CD4-positive, alpha-beta T cell (primary cell): ENCODE measurements at regions not wholly inside any gene's neighbourhood (a gene's known extent, or its start where the extent isn't known, plus 50 kb on each side); places are given as distances from the start of the nearest gene placed in this dataset.
"Not testable (repeated sequence)": the region's sequence is repeated elsewhere in the genome, so short reads cannot be mapped to it uniquely, and the experiment has no call there.

Source experiments
- ATAC-seq: fragments of 200-7000 bp; cut with Tn5 transposase; one replicate; pipeline ENCODE4 v1.10.0; 2022; ENCODE audit warnings: mild to moderate bottlenecking; ENCODE audit not compliant: poor library complexity
- CTCF ChIA-PET: fragments of 350-600 bp; sonication (Branson Sonifier 250); formaldehyde crosslinking; loops from one replicate; lab custom pipeline; 2021; ENCODE audit warnings: antibody characterized with exemption, inconsistent platforms; lab: Charles Lee
- POLR2A ChIA-PET: fragments of 350-600 bp; sonication (Branson Sonifier 250); formaldehyde crosslinking; loops from one replicate; lab custom pipeline; 2021; ENCODE audit warnings: antibody characterized with exemption, inconsistent platforms; lab: Charles Lee
- DNase-seq, 14 experiments: peaks; one replicate each; pipeline ENCODE4 v3.0.0-alpha.2; 2013 to 2020; ENCODE audit warnings: mixed read lengths in 2 of 14
- H3K27ac ChIP-seq, 2 donors: one replicate each; pipeline versions ENCODE4 v1.5.1 to v1.7.0; 2013; ENCODE audit warnings: low read length in 2 of 2, low read depth in 1 of 2, mild to moderate bottlenecking in 1 of 2
- H3K27me3 ChIP-seq, 2 experiments: 1 replicate in 1 of 2; 2 replicates in 1 of 2; pipeline versions ENCODE4 v1.6.1 to v1.7.0; 2013; ENCODE audit warnings: low read length in 2 of 2, control low read depth in 1 of 2, mild to moderate bottlenecking in 1 of 2, moderate library complexity in 1 of 2; ENCODE audit not compliant: insufficient read depth in 2 of 2, control insufficient read depth in 1 of 2
- H3K36me3 ChIP-seq: one replicate; pipeline ENCODE4 v1.6.1; 2013; ENCODE audit warnings: low read length, control low read depth; ENCODE audit not compliant: insufficient read depth
- H3K4me1 ChIP-seq: one replicate; pipeline ENCODE4 v1.6.1; 2013; ENCODE audit warnings: low read length, control low read depth; ENCODE audit not compliant: insufficient read depth
- H3K4me3 ChIP-seq: one replicate; pipeline ENCODE4 v1.5.1; 2013; ENCODE audit warnings: mild to moderate bottlenecking, low read length, moderate library complexity
- H3K9me3 ChIP-seq, 2 experiments: 1 replicate in 1 of 2; 2 replicates in 1 of 2; pipeline versions ENCODE4 v1.6.1 to v1.7.0; 2013; ENCODE audit warnings: low read length in 2 of 2, mild to moderate bottlenecking in 2 of 2, control low read depth in 1 of 2, moderate library complexity in 1 of 2; ENCODE audit not compliant: control insufficient read depth in 1 of 2, insufficient read depth in 1 of 2
- H3K27ac Mint-ChIP-seq: one replicate; pipeline ENCODE4 v1.8.0; 2020; ENCODE audit warnings: mixed read lengths
- H3K27me3 Mint-ChIP-seq: one replicate; pipeline ENCODE4 v1.8.0; 2021; ENCODE audit warnings: mixed read lengths
- H3K36me3 Mint-ChIP-seq: one replicate; pipeline ENCODE4 v1.8.0; 2021; ENCODE audit warnings: low read depth, mixed read lengths
- H3K4me1 Mint-ChIP-seq: one replicate; pipeline ENCODE4 v1.8.0; 2021; ENCODE audit warnings: low read depth, mixed read lengths
- H3K4me3 Mint-ChIP-seq: one replicate; pipeline ENCODE4 v1.8.0; 2020; ENCODE audit warnings: mild to moderate bottlenecking, mixed read lengths
- H3K9me3 Mint-ChIP-seq: one replicate; pipeline ENCODE4 v1.8.0; 2020; ENCODE audit warnings: mixed read lengths
- intact Hi-C, 2 experiments: fragments of 100-400 bp; cut with DNase I in 1 of 2; cut with micrococcal nuclease in 1 of 2; formaldehyde crosslinking; loops; one replicate each; pipeline versions ENCODE4 v1.15.1 to v1.9.0; 2023 to 2025; cut with DNase I, micrococcal nuclease
- TF ChIP-seq, protein P1 (sequence below): fragments of 200-600 bp; IDR thresholded peaks from one replicate; pipeline ENCODE4 v1.8.0; 2022; ENCODE audit warnings: antibody characterized with exemption, mild to moderate bottlenecking

DNA sequence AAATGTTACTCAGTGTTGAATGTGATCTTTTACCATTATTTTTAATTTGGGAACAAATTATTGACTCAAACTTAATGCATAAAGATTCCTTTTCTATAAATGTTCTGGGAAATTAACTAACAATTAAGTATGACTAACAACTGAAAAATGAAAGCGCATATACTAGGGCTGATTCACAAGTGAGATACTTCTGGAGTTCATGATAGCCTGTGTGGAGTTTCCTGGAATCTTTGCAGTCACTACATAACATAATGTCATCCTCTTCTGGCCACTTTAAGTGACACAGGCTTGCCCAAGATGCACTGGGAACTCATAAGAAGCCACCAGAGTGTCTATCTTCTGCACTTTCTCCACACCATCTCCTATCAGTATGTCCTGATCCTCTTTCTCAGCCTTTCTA is 450.3 kb upstream of the CDH11 start:
- H3K36me3 Mint-ChIP-seq, result no peaks in the 10 kb centered on the region
- no peak overlapping the region for H3K27ac Mint-ChIP-seq
- ChIA-PET CTCF (no interaction called here), POLR2A (no interaction called here)
- no peaks in the 10 kb centered on the region for H3K36me3 ChIP-seq
- TF ChIP-seq, protein P1, sequence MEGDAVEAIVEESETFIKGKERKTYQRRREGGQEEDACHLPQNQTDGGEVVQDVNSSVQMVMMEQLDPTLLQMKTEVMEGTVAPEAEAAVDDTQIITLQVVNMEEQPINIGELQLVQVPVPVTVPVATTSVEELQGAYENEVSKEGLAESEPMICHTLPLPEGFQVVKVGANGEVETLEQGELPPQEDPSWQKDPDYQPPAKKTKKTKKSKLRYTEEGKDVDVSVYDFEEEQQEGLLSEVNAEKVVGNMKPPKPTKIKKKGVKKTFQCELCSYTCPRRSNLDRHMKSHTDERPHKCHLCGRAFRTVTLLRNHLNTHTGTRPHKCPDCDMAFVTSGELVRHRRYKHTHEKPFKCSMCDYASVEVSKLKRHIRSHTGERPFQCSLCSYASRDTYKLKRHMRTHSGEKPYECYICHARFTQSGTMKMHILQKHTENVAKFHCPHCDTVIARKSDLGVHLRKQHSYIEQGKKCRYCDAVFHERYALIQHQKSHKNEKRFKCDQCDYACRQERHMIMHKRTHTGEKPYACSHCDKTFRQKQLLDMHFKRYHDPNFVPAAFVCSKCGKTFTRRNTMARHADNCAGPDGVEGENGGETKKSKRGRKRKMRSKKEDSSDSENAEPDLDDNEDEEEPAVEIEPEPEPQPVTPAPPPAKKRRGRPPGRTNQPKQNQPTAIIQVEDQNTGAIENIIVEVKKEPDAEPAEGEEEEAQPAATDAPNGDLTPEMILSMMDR, result no peak
- H3K4me3 ChIP-seq, result no peak overlapping the region
- H3K4me1 ChIP-seq, result no peaks in the 10 kb centered on the region
- no peaks in the 10 kb centered on the region for H3K27me3 Mint-ChIP-seq
- DNase-seq (no peak), ATAC-seq (no peak)
- peaks cover 0 to 4% of the 10 kb centered on the region in 2 experiments for H3K9me3 ChIP-seq
- peaks cover 8% of the 10 kb centered on the region for H3K9me3 Mint-ChIP-seq
- intact Hi-C loops, result no loop called here
- no peaks in the 10 kb centered on the region for H3K27me3 ChIP-seq
- H3K4me3 Mint-ChIP-seq, result no peak overlapping the region
- no peaks in the 10 kb centered on the region for H3K4me1 Mint-ChIP-seq
- no peak overlapping the region for H3K27ac ChIP-seq

DNA sequence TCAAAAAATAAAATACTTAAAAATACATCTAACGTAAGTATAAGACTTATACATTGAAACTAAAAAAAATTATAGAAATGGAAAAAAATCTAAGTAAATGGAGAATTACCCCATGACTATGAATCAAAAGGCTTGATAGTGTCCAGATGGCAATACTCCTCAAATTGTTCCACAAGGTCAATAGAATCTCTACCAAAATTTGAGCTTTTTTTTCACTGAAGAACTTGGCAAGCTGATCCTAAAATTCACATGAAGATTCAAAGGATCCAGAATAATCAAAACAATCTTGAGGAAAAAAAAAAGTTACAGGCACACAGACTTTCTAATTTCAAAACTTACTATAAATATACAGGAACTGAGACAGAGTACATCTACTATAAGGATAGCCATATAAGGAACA is 448.4 kb upstream of the CDH11 start:
- H3K4me1 ChIP-seq, result no peaks in the 10 kb centered on the region
- ATAC-seq (no peak), DNase-seq (no peak)
- peaks cover 0 to 8% of the 10 kb centered on the region in 2 experiments for H3K9me3 ChIP-seq
- H3K27ac ChIP-seq, result no peak overlapping the region
- no peaks in the 10 kb centered on the region for H3K27me3 ChIP-seq
- Mint-ChIP-seq H3K9me3 (peaks cover 8% of the 10 kb centered on the region), H3K4me1 (no peaks in the 10 kb centered on the region), H3K27me3 (no peaks in the 10 kb centered on the region), H3K27ac (no peak overlapping the region), H3K36me3 (no peaks in the 10 kb centered on the region), H3K4me3 (no peak overlapping the region)
- H3K36me3 ChIP-seq, result no peaks in the 10 kb centered on the region
- POLR2A ChIA-PET, result no interaction called here
- no peak overlapping the region for H3K4me3 ChIP-seq
- CTCF ChIA-PET, result no interaction called here
- intact Hi-C loops, result no loop called here
- TF ChIP-seq, protein P1, result no peak

DNA sequence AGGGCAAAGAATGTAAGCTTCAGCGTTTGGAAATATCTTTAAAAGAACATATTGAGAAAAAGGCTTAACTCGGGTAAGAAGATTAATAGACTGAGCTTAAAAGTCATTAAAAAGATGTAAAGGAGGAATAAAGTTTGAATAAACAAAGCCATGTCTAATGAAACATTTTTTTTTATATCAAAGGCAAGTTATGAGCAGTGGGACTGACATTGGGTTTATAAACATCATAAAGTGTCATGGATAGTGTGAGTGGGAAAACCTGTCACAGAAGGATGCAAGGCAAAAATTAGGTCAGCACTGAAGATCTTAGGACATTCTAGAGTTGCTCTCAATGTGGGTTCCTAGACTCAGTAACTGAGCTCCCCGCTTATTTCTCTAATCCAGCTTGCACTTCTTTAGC is 438.0 kb upstream of the CDH11 start:
- H3K9me3 Mint-ChIP-seq, result peaks cover 19% of the 10 kb centered on the region
- Histone ChIP-seq H3K4me3 (no peak overlapping the region), H3K36me3 (no peaks in the 10 kb centered on the region), H3K9me3 (peaks cover 0 to 3% of the 10 kb centered on the region in 2 experiments), H3K4me1 (no peaks in the 10 kb centered on the region), H3K27me3 (no peaks in the 10 kb centered on the region), H3K27ac (no peak overlapping the region)
- intact Hi-C loops, result no loop called here
- ChIA-PET CTCF (no interaction called here), POLR2A (no interaction called here)
- no peak overlapping the region for H3K27ac Mint-ChIP-seq
- H3K4me3 Mint-ChIP-seq, result no peak overlapping the region
- no peaks in the 10 kb centered on the region for H3K36me3 Mint-ChIP-seq
- DNase-seq (no peak), ATAC-seq (no peak)
- no peaks in the 10 kb centered on the region for H3K4me1 Mint-ChIP-seq
- TF ChIP-seq, protein P1, result no peak
- H3K27me3 Mint-ChIP-seq, result no peaks in the 10 kb centered on the region

DNA sequence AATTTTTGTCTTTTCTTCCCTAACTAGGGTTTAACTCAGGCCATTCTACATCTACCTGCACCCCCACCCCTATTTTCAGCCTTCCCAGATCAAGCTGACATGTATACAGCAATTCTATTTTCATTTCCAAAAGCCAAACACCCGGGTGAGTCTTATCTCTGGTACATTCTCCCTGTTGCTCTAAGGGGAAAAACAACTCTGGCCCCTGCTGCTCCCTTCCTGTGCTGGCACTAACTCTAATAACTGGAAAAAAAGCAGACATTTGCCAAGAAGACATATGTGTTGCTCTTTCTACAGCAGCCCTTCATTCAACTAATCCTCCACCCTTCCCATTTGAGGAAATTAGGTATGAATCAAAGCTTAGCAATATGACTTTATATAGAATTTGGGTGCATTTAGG is 427.8 kb upstream of the CDH11 start:
- H3K4me3 ChIP-seq, H3K9me3 Mint-ChIP-seq, H3K4me3 Mint-ChIP-seq, DNase-seq, H3K27me3 Mint-ChIP-seq, POLR2A ChIA-PET, CTCF ChIA-PET, H3K36me3 ChIP-seq, H3K4me1 ChIP-seq, H3K27ac Mint-ChIP-seq, H3K27ac ChIP-seq, H3K4me1 Mint-ChIP-seq, H3K36me3 Mint-ChIP-seq, ATAC-seq, intact Hi-C loops, H3K9me3 ChIP-seq, H3K27me3 ChIP-seq: not testable (repeated sequence)
